ENCODE measurements at regions not wholly inside any gene's neighbourhood (a gene's known extent, or its start where the extent isn't known, plus 50 kb on each side); places are given as distances from the start of the nearest gene placed in this dataset.
A peak's percentile ranks its signal among the peaks of the same experiment; 100 is the strongest.

DNA sequence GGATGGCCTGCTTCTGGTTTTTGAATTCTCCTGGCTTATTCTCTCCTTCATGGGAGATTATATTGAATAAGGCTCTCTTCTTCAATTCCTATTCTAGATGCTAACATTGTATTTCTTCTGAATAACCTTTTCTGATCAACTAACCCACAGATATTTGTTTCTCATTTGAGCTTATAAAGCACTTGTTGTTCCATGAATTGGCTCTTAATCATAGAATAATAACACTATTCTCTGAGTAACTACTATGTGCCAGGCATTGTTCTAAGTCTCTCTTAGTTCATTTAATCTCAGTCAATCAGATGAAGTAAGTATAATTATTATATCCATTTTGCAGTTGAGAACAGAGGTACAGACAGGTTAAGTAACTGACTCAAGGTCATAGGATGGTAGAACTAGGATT, 136.3 kb upstream of the MLIP start:
- TF ChIP-seq, protein P1, sequence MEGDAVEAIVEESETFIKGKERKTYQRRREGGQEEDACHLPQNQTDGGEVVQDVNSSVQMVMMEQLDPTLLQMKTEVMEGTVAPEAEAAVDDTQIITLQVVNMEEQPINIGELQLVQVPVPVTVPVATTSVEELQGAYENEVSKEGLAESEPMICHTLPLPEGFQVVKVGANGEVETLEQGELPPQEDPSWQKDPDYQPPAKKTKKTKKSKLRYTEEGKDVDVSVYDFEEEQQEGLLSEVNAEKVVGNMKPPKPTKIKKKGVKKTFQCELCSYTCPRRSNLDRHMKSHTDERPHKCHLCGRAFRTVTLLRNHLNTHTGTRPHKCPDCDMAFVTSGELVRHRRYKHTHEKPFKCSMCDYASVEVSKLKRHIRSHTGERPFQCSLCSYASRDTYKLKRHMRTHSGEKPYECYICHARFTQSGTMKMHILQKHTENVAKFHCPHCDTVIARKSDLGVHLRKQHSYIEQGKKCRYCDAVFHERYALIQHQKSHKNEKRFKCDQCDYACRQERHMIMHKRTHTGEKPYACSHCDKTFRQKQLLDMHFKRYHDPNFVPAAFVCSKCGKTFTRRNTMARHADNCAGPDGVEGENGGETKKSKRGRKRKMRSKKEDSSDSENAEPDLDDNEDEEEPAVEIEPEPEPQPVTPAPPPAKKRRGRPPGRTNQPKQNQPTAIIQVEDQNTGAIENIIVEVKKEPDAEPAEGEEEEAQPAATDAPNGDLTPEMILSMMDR (IDR thresholded peaks at IDR 0.05; ENCODE audit: control insufficient read depth, insufficient read depth, low read depth, low read length, missing control alignments) = no peak
- no peak for DNase-seq (ENCODE audit: low read depth)
- no peak overlapping the region for H3K4me3 ChIP-seq (ENCODE audit: control insufficient read depth, low read depth, low read length)

DNA sequence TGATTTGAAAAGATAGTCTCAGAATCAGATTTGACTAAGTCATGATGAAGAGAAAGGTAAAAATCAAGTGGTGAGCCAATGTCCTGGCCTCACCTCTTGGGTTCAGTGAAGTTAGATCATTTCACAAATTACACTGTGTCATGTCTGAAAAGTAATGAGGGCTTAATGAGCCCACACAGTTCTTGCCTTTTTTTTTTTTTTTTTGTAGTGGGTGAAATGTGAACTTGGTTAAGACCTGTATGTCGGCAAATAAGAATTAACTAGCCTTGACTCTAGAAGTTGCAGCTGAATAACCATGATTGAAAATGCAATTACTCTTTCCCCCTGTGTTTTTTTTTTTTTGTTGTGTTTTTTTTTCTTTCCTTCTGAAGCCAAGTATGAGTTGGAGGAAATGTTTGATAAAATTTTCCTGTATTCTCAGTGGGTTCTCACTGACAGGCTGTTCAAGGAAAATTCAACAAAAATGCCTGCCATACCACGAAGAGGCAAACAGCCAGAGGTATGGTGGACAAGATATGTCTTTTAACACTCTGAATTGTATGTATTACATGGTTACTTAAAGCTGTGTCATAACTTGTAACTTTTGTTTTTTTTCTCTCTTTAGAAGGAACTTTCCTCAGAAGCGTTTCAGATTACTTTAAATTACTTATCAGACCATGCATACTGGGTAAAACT, 135.2 kb upstream of the MLIP start:
- DNase-seq (ENCODE audit: low read depth) = no peak
- TF ChIP-seq, protein P1 (IDR thresholded peaks at IDR 0.05; ENCODE audit: control insufficient read depth, insufficient read depth, low read depth, low read length, missing control alignments) = no peak
- H3K4me3 ChIP-seq (ENCODE audit: control insufficient read depth, low read depth, low read length) = no peak overlapping the region

DNA sequence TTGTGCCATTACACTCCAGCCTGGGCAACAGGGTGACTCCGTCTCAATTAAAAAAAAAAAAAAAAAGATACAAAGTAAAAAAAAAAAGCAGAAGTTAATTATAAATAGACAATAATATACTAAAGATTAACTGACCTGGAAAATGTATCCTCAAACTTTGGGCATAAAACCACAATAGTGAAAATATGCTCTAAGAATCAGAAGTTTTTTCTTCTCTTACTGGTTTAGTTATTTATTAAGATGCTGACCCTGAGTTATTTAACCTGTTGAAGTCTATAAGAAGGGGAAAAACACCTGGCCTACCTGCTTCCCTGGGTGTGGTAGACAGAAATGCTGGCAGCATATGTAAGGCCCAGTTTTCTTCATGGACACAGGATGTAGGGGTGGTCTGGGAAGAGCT, 133.7 kb upstream of the MLIP start:
- H3K4me3 ChIP-seq (ENCODE audit: control insufficient read depth, low read depth, low read length) = no peak overlapping the region
- TF ChIP-seq, protein P1 (IDR thresholded peaks at IDR 0.05; ENCODE audit: control insufficient read depth, insufficient read depth, low read depth, low read length, missing control alignments) = no peak
- no peak for DNase-seq (ENCODE audit: low read depth)

DNA sequence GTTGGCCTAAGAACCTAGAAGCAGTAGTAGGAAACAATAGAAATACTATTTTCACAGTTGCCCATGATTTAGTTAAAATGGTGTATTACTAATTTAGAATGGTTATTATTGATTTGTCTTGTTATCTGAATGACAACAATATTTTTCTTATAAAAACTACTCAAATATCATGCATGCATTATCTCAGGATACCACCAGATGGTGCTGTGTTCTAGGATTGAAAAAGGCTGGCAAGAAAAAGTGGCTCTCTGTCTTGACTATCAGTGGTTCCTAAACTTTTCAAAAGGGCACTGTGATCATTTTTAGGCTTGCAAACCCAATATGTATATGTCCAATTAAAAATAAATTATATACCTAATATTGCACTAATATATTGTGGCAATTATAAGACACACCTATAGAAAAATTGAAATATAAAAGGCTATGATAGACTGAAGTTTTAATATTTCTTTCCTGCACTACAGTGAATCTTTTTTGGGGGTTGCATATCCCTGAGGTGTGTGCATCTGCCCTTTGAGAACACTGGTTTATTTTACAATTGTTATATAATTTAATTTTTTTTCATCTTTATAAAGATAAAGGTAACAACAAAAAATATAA, 131.7 kb upstream of the MLIP start:
- no peak overlapping the region for H3K4me3 ChIP-seq (ENCODE audit: control insufficient read depth, low read depth, low read length)
- DNase-seq (ENCODE audit: low read depth) = no peak
- TF ChIP-seq, protein P1 (IDR thresholded peaks at IDR 0.05; ENCODE audit: control insufficient read depth, insufficient read depth, low read depth, low read length, missing control alignments) = peak; percentile 65

DNA sequence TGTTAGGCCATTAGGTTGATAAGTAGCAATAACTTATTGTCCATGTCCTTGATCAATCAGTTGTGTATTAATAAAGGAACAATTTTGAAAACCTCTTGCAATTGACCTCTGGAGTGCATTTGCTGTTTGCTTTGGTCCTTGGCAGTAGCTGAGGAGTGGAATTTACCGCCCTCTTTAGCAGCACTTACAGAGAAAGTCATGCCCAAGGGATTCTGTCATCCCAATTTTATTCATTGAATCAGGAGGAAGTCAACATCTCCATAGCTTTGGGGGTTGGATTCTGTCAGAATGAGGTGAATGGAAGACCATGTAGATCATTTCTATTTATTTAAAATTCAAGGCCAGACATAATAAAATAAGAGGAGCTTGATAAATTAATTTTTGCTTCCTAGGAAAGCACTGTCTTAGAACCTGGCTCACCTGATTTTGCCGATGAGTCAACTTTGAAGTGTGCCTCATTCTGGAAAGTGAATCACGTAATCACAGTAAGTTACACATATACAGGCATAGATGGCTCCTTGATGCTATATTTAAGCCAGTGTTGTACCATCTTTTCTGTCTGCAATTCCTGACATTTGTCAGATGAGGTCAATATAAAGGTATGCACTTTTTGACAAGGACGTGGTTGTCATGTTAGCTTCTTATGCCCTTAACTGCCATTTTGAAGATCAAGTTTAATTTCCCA, 128.7 kb upstream of the MLIP start:
- TF ChIP-seq, protein P1 (IDR thresholded peaks at IDR 0.05; ENCODE audit: control insufficient read depth, insufficient read depth, low read depth, low read length, missing control alignments) = no peak
- DNase-seq (ENCODE audit: low read depth) = no peak
- no peak overlapping the region for H3K4me3 ChIP-seq (ENCODE audit: control insufficient read depth, low read depth, low read length)

DNA sequence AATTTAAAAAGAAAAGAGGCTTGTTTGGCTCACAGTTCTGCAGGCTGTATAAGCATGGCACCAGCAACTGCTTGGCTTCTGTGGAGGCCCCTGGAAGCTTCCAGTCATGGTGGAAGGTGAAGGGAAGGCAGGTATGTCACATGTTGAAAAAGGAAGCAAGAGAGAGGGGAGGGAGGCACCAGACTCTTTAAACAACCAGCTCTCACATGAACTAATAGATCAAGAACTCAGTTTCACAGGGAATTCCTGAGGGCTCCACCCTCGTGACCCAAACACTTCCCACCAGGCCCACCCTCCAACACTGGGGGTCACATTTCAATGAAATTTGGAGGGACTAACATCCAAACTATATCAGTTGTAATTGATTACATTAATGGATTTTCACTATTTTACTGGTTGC, 127.9 kb upstream of the MLIP start:
- DNase-seq (ENCODE audit: low read depth) = no peak
- no peak overlapping the region for H3K4me3 ChIP-seq (ENCODE audit: control insufficient read depth, low read depth, low read length)
- TF ChIP-seq, protein P1 (IDR thresholded peaks at IDR 0.05; ENCODE audit: control insufficient read depth, insufficient read depth, low read depth, low read length, missing control alignments) = no peak
